ENCODE measurements at regions not wholly inside any gene's neighbourhood (a gene's known extent, or its start where the extent isn't known, plus 50 kb on each side); places are given as distances from the start of the nearest gene placed in this dataset.

- no peak for TF ChIP-seq CTCF (IDR thresholded peaks at IDR 0.05; ENCODE audit: borderline replicate concordance, extremely low read depth, low read length, poor library complexity, severe bottlenecking)
- no peak for TF ChIP-seq EZH2 (IDR thresholded peaks at IDR 0.05; ENCODE audit: borderline replicate concordance, low read depth, low read length, severe bottlenecking)
- Histone ChIP-seq H3K27ac (ENCODE audit: low read length) (no peak overlapping the region), H3K79me2 (ENCODE audit: insufficient read depth, low read length) (no peaks in the 10 kb centered on the region), H2AFZ (ENCODE audit: low read depth, low read length) (no peak overlapping the region), H3K9ac (ENCODE audit: low read depth, low read length) (no peak overlapping the region), H3K9me3 (ENCODE audit: insufficient read depth, low read length, severe bottlenecking) (no peaks in the 10 kb centered on the region), H4K20me1 (ENCODE audit: insufficient read depth, low read length) (no peaks in the 10 kb centered on the region), H3K4me1 (ENCODE audit: insufficient read depth, low read length) (no peaks in the 10 kb centered on the region), H3K4me2 (ENCODE audit: insufficient read depth, low read length) (no peak overlapping the region), H3K4me3 (ENCODE audit: low read depth in 1 of 2, low read length in 2 of 2) (no peak overlapping the region), H3K27me3 (ENCODE audit: insufficient read depth, low read length, poor library complexity) (peaks cover 12% of the 10 kb centered on the region), H3K36me3 (ENCODE audit: insufficient read depth, low read length) (no peaks in the 10 kb centered on the region)
- ATAC-seq (ENCODE audit: insufficient read depth, low read depth): no peak
- no peak for DNase-seq
Measured at GRCh38 chr6:804771-805170, 111.8 kb upstream of the EXOC2 start.

- H3K9ac ChIP-seq (ENCODE audit: low read depth, low read length): no peak overlapping the region
- no peaks in the 10 kb centered on the region for H3K36me3 ChIP-seq (ENCODE audit: insufficient read depth, low read length)
- DNase-seq: no peak
- H3K79me2 ChIP-seq (ENCODE audit: insufficient read depth, low read length): no peaks in the 10 kb centered on the region
- TF ChIP-seq EZH2 (IDR thresholded peaks at IDR 0.05; ENCODE audit: borderline replicate concordance, low read depth, low read length, severe bottlenecking): no peak
- TF ChIP-seq CTCF (IDR thresholded peaks at IDR 0.05; ENCODE audit: borderline replicate concordance, extremely low read depth, low read length, poor library complexity, severe bottlenecking): no peak
- no peaks in the 10 kb centered on the region for H3K4me1 ChIP-seq (ENCODE audit: insufficient read depth, low read length)
- H3K27ac ChIP-seq (ENCODE audit: low read length): no peak overlapping the region
- H3K4me3 ChIP-seq (ENCODE audit: low read depth in 1 of 2, low read length in 2 of 2): no peak overlapping the region
- no peak overlapping the region for H2AFZ ChIP-seq (ENCODE audit: low read depth, low read length)
- ATAC-seq (ENCODE audit: insufficient read depth, low read depth): no peak
- no peaks in the 10 kb centered on the region for H4K20me1 ChIP-seq (ENCODE audit: insufficient read depth, low read length)
- peaks cover 13% of the 10 kb centered on the region for H3K27me3 ChIP-seq (ENCODE audit: insufficient read depth, low read length, poor library complexity)
- H3K9me3 ChIP-seq (ENCODE audit: insufficient read depth, low read length, severe bottlenecking): no peaks in the 10 kb centered on the region
- H3K4me2 ChIP-seq (ENCODE audit: insufficient read depth, low read length): no peak overlapping the region
Measured at GRCh38 chr6:804317-804716, 111.4 kb upstream of the EXOC2 start.

DNA sequence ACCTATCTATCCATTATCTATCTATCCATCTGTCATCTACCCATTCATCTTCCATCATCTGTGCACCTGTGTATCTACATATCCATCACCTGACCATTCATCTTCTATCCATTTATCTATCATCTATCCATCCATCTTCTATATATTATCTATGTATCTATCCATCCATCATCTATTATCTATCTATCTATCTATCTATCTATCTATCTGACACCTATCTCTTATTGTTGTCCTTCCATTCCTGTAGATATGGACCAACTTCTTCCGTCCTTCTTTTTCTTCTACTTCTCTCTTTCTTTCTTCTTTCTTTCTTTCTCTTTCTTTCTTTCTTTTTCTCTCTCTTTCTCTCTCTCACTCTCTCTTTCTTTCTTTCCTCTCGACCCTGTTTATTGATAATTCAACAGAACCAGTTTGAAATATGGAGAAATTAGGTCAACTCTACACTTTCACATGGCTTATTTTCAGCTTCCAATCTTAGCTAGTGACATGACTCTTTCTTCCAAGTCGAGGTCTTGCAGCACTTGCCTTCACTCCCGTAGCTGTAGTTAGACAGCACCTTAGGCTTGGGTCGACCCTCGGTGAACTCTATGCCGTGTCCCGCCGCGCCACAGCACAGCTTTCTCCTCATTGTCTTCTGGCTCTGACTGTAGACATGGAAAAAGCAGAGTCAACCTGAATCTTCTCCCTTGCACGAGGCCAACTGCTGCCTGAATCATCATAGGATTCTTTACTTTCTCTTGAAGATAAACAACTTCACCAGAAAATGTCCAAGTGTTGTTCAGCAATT lies 110.4 kb upstream of the EXOC2 start:
- Histone ChIP-seq H3K27me3 (ENCODE audit: insufficient read depth, low read length, poor library complexity) (peaks cover 13% of the 10 kb centered on the region), H3K79me2 (ENCODE audit: insufficient read depth, low read length) (no peaks in the 10 kb centered on the region), H2AFZ (ENCODE audit: low read depth, low read length) (no peak overlapping the region), H3K27ac (ENCODE audit: low read length) (no peak overlapping the region), H4K20me1 (ENCODE audit: insufficient read depth, low read length) (no peaks in the 10 kb centered on the region), H3K36me3 (ENCODE audit: insufficient read depth, low read length) (no peaks in the 10 kb centered on the region), H3K9ac (ENCODE audit: low read depth, low read length) (no peak overlapping the region), H3K9me3 (ENCODE audit: insufficient read depth, low read length, severe bottlenecking) (no peaks in the 10 kb centered on the region), H3K4me1 (ENCODE audit: insufficient read depth, low read length) (no peaks in the 10 kb centered on the region), H3K4me3 (ENCODE audit: low read depth in 1 of 2, low read length in 2 of 2) (no peak overlapping the region), H3K4me2 (ENCODE audit: insufficient read depth, low read length) (no peak overlapping the region)
- TF ChIP-seq EZH2 (IDR thresholded peaks at IDR 0.05; ENCODE audit: borderline replicate concordance, low read depth, low read length, severe bottlenecking): no peak
- TF ChIP-seq CTCF (IDR thresholded peaks at IDR 0.05; ENCODE audit: borderline replicate concordance, extremely low read depth, low read length, poor library complexity, severe bottlenecking): no peak
- DNase-seq: no peak
- ATAC-seq (ENCODE audit: insufficient read depth, low read depth): no peak

Data from DND-41 (cell line).